PC-9 (cell line): ENCODE measurements at regions not wholly inside any gene's neighbourhood (a gene's known extent, or its start where the extent isn't known, plus 50 kb on each side); places are given as distances from the start of the nearest gene placed in this dataset.

Experiments used
- BruUV-seq: library from RNA; stranded (reverse); fragments of 400-500 nt; replicated peaks from 2 replicates; lab custom pipeline; 2021; lab: Mats Ljungman, UMichigan
- CTCF ChIA-PET: fragments of 300-600 bp; sonication (Branson Sonifier 250); formaldehyde crosslinking; loops from one replicate; lab custom pipeline; 2022; ENCODE audit warnings: antibody characterized with exemption; lab: Charles Lee
- POLR2A ChIA-PET: fragments of 300-600 bp; sonication (Branson Sonifier 250); formaldehyde crosslinking; loops from one replicate; lab custom pipeline; 2022; ENCODE audit warnings: antibody characterized with exemption; ENCODE audit not compliant: unreplicated experiment; lab: Charles Lee
- DNase-seq, 2 experiments: peaks; one replicate each; pipeline versions ENCODE4 v3.0.0 to v3.0.0-alpha.2; 2015 to 2022; ENCODE audit warnings: mixed read lengths in 1 of 2
- H2AFZ ChIP-seq: fragments of 200-600 bp; sonication (generic); 2 replicates; pipeline ENCODE4 v1.8.1; 2017; ENCODE audit warnings: antibody characterized with exemption
- H3F3A ChIP-seq: fragments of 200-600 bp; sonication (generic); 2 replicates; pipeline ENCODE4 v1.8.1; 2017; ENCODE audit warnings: antibody characterized with exemption, mild to moderate bottlenecking, low read depth; ENCODE audit not compliant: insufficient read depth
- H3K27ac ChIP-seq: fragments of 200-600 bp; sonication (generic); 2 replicates; pipeline ENCODE4 v1.6.1; 2016; ENCODE audit warnings: mixed run types
- H3K27me3 ChIP-seq: fragments of 200-600 bp; sonication (generic); 2 replicates; pipeline ENCODE4 v1.6.1; 2016; ENCODE audit warnings: low read depth, mixed run types; ENCODE audit not compliant: insufficient read depth
- H3K36me3 ChIP-seq: fragments of 200-600 bp; sonication (generic); 2 replicates; pipeline ENCODE4 v1.6.1; 2016; ENCODE audit warnings: low read depth, mixed run types
- H3K4me1 ChIP-seq: fragments of 200-600 bp; sonication (generic); replicated peaks from 2 replicates; pipeline ENCODE4 v1.6.1; 2016; ENCODE audit warnings: mixed run types; ENCODE audit not compliant: insufficient read depth
- H3K4me2 ChIP-seq: fragments of 200-600 bp; sonication (generic); 2 replicates; pipeline ENCODE4 v1.6.1; 2017; ENCODE audit warnings: mixed run types
- H3K4me3 ChIP-seq: fragments of 200-600 bp; sonication (generic); 2 replicates; pipeline ENCODE4 v1.6.1; 2016; ENCODE audit warnings: mixed run types
- H3K79me2 ChIP-seq: fragments of 200-600 bp; sonication (generic); 2 replicates; pipeline ENCODE4 v1.6.1; 2017; ENCODE audit warnings: low read depth, mixed run types
- H3K9me2 ChIP-seq: fragments of 200-600 bp; sonication (generic); 2 replicates; pipeline ENCODE4 v1.8.1; 2017; ENCODE audit warnings: mild to moderate bottlenecking; ENCODE audit not compliant: insufficient read depth
- H3K9me3 ChIP-seq: fragments of 200-600 bp; sonication (generic); 2 replicates; pipeline ENCODE4 v1.8.1; 2016; ENCODE audit warnings: low read depth; ENCODE audit not compliant: insufficient read depth
- H4K20me1 ChIP-seq: fragments of 200-600 bp; sonication (generic); 2 replicates; pipeline ENCODE4 v1.8.1; 2017; ENCODE audit not compliant: insufficient read depth
- CTCF ChIP-seq: fragments of 200-600 bp; sonication (generic); conservative IDR thresholded peaks from 2 replicates; pipeline ENCODE4 v1.6.1; 2017; ENCODE audit warnings: mixed run types, antibody characterized with exemption, mild to moderate bottlenecking, moderate library complexity
- EZH2 ChIP-seq: fragments of 200-600 bp; sonication (generic); IDR thresholded peaks from 2 replicates; pipeline ENCODE4 v1.8.0; 2017; ENCODE audit warnings: antibody characterized with exemption, low read depth
- intact Hi-C: fragments of 100-400 bp; cut with micrococcal nuclease; formaldehyde crosslinking; loops from one replicate; pipeline ENCODE4 v1.10.0; 2022; ENCODE audit not compliant: unreplicated experiment

- intact Hi-C loops: no loop called here
- ChIA-PET POLR2A (no interaction called here), CTCF (no interaction called here)
- Histone ChIP-seq H3K79me2 (no peaks in the 10 kb centered on the region), H3K9me3 (no peaks in the 10 kb centered on the region), H3K4me2 (no peak overlapping the region), H3K4me3 (no peak overlapping the region), H2AFZ (no peak overlapping the region), H4K20me1 (no peaks in the 10 kb centered on the region), H3K27ac (no peak overlapping the region), H3K9me2 (no peaks in the 10 kb centered on the region), H3K27me3 (no peaks in the 10 kb centered on the region), H3K4me1 (no peaks in the 10 kb centered on the region), H3F3A (no peaks in the 10 kb centered on the region), H3K36me3 (no peaks in the 10 kb centered on the region)
- TF ChIP-seq CTCF: no peak
- TF ChIP-seq EZH2: no peak
- DNase-seq: no peak
- no TSS peak for BruUV-seq
Observed at GRCh38 chr18:24799176-24799575, 338.7 kb downstream of the HRH4 start.

GRCh38 chr18:24799720-24800119 is 339.3 kb downstream of the HRH4 start:
- TF ChIP-seq CTCF (no peak), EZH2 (no peak)
- Histone ChIP-seq H2AFZ (no peak overlapping the region), H4K20me1 (no peaks in the 10 kb centered on the region), H3K27me3 (no peaks in the 10 kb centered on the region), H3K27ac (no peak overlapping the region), H3K4me1 (no peaks in the 10 kb centered on the region), H3K36me3 (no peaks in the 10 kb centered on the region), H3F3A (no peaks in the 10 kb centered on the region), H3K4me3 (no peak overlapping the region), H3K4me2 (no peak overlapping the region), H3K9me2 (no peaks in the 10 kb centered on the region), H3K79me2 (no peaks in the 10 kb centered on the region), H3K9me3 (no peaks in the 10 kb centered on the region)
- ChIA-PET POLR2A (no interaction called here), CTCF (no interaction called here)
- BruUV-seq: no TSS peak
- intact Hi-C loops: no loop called here
- DNase-seq: no peak

GRCh38 chr18:24801001-24801400 is 340.6 kb downstream of the HRH4 start:
- H3K36me3 ChIP-seq: no peaks in the 10 kb centered on the region
- H2AFZ ChIP-seq: no peak overlapping the region
- TF ChIP-seq EZH2 (no peak), CTCF (no peak)
- no peaks in the 10 kb centered on the region for H4K20me1 ChIP-seq
- ChIA-PET POLR2A (no interaction called here), CTCF (no interaction called here)
- no TSS peak for BruUV-seq
- no peaks in the 10 kb centered on the region for H3K9me2 ChIP-seq
- H3K27ac ChIP-seq: no peak overlapping the region
- H3F3A ChIP-seq: no peaks in the 10 kb centered on the region
- H3K4me3 ChIP-seq: no peak overlapping the region
- DNase-seq: no peak
- intact Hi-C loops: no loop called here
- no peaks in the 10 kb centered on the region for H3K9me3 ChIP-seq
- H3K4me1 ChIP-seq: no peaks in the 10 kb centered on the region
- no peaks in the 10 kb centered on the region for H3K27me3 ChIP-seq
- no peak overlapping the region for H3K4me2 ChIP-seq
- no peaks in the 10 kb centered on the region for H3K79me2 ChIP-seq
